HG03469 (cell line): ENCODE measurements at regions not wholly inside any gene's neighbourhood (a gene's known extent, or its start where the extent isn't known, plus 50 kb on each side); places are given as distances from the start of the nearest gene placed in this dataset.
"Not testable (repeated sequence)": the region's sequence is repeated elsewhere in the genome, so short reads cannot be mapped to it uniquely, and the experiment has no call there.

Experiments
- ATAC-seq: cut with Tn5 transposase; IDR thresholded peaks from one replicate; pipeline ENCODE4 v1.9.1; 2021; ENCODE audit warnings: mild to moderate bottlenecking, moderate library complexity, moderate number of reproducible peaks; ENCODE audit not compliant: unreplicated experiment

GRCh38 chr9:30292026-30292425, 2092.4 kb upstream of the ACO1 start:
- ATAC-seq = not testable (repeated sequence)

DNA sequence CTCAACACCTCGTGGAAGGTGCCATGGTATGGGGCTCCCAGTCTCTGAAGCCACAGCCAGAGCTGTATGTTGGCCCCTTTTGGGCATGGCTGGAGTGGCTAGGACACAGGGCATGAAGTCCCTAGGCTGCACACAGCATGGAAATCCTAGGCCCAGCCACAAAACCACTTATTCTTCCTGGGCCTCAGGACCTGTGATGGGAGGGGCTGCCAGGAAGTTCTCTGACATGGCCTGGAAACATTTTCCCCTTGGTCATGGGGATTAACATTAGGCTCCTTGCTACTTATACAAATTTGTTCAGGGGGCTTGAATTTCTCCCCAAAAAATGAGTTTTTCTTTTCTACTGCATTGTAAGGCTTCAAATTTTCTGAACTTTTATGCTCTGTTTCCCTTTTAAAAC, 2091.2 kb upstream of the ACO1 start:
- ATAC-seq = no peak

GRCh38 chr9:30299126-30299780, 2085.2 kb upstream of the ACO1 start:
- ATAC-seq = no peak

DNA sequence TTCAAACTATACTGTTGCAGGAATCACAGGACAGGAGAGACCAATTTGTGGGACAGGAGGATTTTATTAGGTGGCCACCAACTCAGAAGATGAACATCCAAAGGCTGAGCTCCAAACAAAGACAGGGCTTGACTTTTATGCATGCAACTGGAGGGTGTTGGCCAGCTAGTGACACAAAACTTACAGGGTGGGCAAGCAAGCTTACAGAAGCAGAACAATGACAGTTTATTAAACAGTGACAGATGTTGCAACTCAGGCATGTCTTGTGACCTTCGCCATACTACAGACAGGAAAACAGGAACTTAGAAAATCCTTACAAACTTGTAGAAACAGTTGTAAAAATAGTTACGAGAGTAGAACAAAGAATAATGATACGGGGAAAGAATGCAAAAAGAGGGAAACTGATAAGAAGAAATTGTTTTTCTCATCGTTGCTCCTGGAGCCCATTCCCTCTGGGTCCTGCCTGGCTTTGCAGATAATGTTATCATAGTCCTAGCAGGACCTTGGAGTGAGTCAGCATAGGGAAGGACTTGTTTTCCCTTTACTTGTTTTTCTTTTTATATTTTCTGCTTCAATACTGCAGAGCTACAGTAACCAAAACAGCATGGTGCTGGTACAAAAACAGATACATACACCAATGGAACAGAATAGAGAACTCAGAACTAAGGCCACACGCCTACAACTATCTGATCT, 2083.0 kb upstream of the ACO1 start:
- no peak for ATAC-seq

GRCh38 chr9:30310711-30311110, 2073.7 kb upstream of the ACO1 start:
- ATAC-seq = no peak

- ATAC-seq = no peak
Observed at GRCh38 chr9:30329431-30329830, 2055.0 kb upstream of the ACO1 start.

DNA sequence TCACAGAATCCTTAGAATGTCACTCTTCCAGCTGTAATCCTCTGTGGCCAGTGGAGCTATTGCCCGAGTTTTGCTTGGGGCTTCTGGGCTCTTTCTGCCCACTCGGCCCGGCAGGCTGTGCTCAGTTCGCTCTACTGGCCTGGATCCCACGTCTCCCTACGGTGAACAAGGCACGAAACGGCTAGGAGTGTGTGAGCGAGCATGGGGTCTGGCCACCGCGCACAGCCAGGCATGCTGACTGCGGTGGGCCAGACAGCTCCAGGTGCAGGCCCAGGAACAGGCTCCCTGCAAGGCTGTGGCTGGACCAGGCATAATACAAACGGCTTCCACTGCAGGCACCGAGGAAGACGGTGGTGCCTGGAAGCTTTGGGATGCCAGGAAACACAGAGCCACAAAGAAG, 2035.5 kb upstream of the ACO1 start:
- ATAC-seq = no peak

GRCh38 chr9:30349526-30350513, 2034.6 kb upstream of the ACO1 start:
- ATAC-seq = no peak

DNA sequence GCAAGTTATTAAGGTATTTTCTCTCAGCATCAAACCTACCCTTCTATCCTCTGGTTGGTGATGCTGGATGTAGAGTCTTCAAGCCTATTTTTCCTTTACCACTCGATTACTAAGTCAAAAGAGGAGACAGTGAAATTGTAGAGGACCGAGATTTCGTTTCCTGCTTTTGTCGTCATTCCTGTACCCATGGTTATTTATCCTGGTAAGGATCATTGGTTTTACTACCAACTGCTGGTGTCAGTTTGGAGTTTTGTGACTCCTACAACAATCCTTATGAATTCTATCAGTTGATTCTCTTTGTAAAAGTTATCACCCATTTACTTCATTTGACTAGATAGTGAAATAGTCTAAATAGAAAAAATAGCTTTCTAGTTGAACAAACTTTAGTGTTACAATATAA, 2028.2 kb upstream of the ACO1 start:
- no peak for ATAC-seq

DNA sequence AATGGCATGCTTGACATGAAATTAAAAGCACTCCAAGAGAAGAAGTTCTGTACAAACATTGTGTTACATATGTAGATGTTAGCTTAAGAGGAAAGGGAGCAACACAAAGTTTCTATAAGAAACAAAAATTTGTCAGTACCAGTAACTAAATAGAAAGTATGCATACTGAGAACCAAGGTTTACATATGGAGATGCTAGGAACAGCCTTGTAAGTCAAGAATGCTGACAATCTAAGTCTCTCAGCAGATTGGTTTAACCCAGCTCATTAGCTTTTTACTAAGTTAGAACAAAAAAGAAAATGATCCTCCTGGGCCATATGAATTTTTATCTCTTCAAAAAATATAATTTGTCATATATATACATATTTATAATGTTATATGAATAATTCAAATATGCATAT, 2022.1 kb upstream of the ACO1 start:
- ATAC-seq = no peak

DNA sequence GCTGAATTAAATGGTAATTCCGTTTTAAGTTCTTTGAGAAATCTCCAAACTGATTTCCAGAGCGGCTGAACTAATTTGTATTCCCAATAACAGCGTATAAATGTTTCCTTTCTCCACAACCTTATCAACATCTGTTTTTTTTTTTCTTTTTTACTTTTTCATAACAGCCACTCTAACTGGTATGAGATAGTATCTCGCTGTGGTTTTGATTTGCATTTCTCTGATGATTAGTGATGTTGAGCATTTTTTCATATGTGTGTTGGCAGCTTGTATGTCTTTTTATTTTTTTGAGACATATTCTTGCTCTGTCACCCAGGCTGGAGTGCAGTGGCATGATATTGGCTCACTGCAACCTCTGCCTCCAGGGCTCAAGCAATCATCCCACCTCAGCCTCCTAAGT, 2018.3 kb upstream of the ACO1 start:
- ATAC-seq = not testable (repeated sequence)

DNA sequence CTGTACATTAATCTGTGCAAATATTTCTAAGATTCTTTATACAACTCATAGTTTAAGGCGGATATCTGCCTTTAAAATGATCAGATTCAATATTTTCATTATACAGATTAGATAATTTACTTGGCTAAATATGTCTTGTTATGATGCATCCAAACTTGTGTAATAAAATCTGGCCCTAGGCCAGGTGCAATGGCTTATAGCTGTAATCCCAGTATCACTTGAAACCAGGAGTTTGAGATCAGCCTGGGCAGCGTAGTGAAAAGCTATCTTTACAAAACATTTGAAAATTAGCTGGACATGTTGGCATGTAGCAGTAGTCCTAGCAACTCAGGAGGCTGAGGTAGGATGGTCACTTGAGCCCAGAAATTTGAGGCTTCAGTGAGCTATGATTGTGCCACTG, 2002.2 kb upstream of the ACO1 start:
- ATAC-seq = no peak

GRCh38 chr9:30410273-30410672, 1974.2 kb upstream of the ACO1 start:
- ATAC-seq = no peak

DNA sequence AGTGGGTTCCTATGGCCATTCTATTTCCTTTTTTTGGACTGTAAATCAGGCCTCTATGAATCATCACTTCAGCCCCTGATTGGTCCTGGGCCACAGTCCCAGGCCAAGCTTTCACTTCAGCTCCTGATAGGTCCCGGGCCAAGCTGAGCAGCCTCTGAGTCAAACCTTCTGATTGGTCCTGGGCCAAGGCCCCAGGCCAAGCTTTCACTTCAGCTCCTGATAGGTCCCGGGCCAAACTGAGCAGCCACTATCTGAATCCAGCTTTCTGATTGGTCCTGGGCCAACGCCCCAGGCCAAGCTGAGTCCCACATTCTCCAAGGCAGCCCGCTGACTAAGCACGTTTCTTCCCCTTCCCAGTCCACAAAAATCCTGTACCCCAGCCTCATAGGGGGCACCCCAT, 1972.9 kb upstream of the ACO1 start:
- no peak for ATAC-seq

- no peak for ATAC-seq
Observed at GRCh38 chr9:30459156-30459555, 1925.3 kb upstream of the ACO1 start.

DNA sequence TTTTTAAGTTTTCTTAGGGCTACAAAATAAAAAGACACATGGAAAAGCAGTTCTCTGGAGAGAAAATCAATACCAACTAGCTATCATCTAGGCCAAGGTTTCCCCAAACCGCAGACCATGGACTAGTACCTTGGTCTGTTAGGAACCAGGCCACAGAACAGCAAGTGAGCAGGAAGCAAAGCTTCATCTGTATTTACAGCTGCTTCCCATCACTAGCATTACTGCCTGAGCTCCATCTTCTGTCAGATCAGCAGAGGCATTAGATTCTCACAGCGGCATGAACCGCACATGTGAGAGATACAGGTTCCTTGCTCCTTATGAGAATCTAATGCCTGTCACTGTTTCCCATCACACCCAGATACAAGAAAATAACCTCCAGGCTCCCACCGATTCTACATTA, 1907.6 kb upstream of the ACO1 start:
- no peak for ATAC-seq

DNA sequence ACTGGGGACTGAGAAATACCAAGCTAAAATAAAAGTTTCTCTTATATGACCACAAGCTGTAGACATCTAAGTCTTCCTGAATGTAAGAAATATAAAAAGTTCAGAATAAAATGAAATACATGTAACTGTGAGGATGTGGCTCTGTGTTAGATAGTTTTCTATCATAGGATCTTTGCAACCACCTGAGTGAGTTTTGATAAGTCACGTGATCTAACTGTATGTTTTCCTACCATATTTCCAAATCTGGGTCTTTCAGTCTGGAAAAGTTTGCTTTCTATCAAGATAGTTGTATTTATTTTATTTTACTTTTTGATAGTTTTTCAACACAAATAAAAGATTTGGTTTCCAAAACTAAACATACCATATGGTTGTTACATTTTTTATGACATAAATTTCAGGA, 1905.8 kb upstream of the ACO1 start:
- no peak for ATAC-seq

- no peak for ATAC-seq
Observed at GRCh38 chr9:30482499-30482898, 1901.9 kb upstream of the ACO1 start.

GRCh38 chr9:30484690-30485089, 1899.8 kb upstream of the ACO1 start:
- no peak for ATAC-seq

DNA sequence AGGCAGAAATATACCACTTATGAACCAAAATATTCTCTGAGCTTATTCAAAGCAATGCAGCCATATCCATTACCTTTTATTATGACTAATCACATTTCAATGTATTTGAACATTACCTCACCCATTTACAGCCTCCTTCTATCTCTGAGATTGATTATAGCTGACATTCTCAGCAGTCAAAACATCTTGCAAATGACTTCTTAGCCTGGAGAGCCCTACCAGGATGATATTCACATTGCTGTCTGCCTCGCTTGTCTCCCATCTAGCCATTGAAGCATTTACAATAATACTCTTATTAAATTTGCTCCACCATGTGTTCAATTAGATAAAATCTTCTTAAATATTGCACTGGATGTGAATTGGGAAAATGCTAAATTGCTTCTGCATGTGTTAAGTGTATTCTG, 1879.9 kb upstream of the ACO1 start:
- ATAC-seq = no peak

DNA sequence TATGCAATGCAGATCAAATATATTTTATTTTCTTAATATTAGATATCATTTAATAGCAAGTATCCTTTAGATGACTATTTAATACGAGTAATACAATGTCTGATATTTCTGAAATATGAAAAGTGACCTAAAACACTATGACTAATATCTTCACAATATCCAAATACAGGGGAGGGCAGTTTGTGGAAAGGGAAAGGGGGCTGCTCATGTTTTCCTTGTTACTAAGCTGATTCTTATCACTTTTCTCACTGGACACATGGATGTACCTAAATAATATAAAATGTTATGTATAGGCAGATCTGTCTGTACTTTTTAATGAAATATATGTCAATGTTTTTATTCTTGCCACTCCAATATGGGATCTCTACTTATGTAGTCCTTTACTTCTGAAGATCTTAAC, 1879.1 kb upstream of the ACO1 start:
- ATAC-seq = no peak

- ATAC-seq = no peak
Observed at GRCh38 chr9:30506749-30507148, 1877.7 kb upstream of the ACO1 start.
